ENCODE measurements at regions not wholly inside any gene's neighbourhood (a gene's known extent, or its start where the extent isn't known, plus 50 kb on each side); places are given as distances from the start of the nearest gene placed in this dataset.
"Not testable (repeated sequence)": the region's sequence is repeated elsewhere in the genome, so short reads cannot be mapped to it uniquely, and the experiment has no call there.

DNA sequence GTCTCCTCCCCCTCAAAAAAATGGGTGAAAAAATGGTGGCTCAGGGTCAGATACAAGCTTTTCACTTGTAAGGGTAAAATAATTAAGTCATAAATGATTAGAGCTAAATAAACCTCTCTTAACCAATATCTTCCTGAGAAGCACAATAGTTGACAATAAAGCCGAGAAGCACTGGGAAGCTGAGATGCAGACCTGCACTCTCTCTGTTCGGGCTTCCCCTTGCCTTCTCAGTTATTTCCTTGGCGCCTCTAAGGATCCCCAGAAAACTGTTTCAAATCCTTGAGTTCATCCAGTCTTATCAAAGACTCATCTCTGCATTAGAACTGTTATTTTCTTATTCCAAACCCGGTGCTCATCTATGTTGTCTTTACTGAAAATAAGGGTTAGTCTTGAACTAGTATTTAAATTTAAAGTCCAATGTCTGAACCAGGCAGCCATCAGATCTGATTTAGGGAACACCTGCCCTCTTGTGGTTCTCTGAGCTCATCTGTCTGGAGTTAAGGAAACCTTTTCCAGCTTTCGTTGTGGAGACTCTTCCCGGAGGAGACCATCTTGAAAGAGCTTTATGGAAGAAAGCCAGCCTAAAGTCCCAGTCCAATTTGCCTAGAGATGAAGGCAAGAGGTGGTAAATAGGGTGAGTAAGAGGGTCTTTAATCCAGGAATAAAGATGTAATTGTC, 256.4 kb upstream of the MCTP2 start:
- in situ Hi-C loops (cut with MboI; ENCODE audit: low sequenced_read_pairs) = loop anchor here (25.0 kb wide), 1 partner anchor 913 kb away; no protein-coding TSS in a partner anchor

GRCh38 chr15:93973287-93973686, 258.1 kb upstream of the MCTP2 start:
- in situ Hi-C loops (cut with MboI; ENCODE audit: low sequenced_read_pairs) = no loop called here

GRCh38 chr15:93968773-93969172, 262.6 kb upstream of the MCTP2 start:
- in situ Hi-C loops (cut with MboI; ENCODE audit: low sequenced_read_pairs) = no loop called here

GRCh38 chr15:93965304-93965908, 266.0 kb upstream of the MCTP2 start:
- in situ Hi-C loops (cut with MboI; ENCODE audit: low sequenced_read_pairs) = no loop called here

DNA sequence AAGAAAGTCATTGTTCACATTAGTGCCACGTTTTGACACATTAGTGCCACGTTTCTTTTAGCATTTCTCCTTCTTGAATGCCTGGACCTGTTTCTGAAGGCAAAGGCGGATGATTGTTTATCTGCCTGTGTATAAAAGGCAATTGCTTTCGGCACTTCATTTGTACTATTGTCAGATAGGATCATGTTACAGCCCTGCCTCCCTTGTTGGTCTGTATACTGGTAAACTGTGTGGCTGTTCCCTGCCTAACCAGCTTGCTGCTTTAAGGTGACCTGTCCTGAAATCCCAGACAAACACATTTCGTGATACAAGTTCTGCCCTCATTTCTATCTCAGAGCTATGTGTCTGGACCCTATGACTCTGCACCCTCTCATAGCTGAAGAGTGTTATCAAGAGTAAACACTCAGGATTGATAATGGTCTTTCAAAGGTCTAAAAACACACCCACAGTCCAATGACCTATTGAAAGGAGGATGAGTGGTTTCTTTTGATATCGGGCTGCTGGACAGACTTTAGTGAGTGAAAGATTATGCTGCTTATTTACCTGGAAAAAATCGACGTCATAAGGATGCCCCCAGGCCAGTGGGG, 276.3 kb upstream of the MCTP2 start:
- in situ Hi-C loops (cut with MboI; ENCODE audit: low sequenced_read_pairs) = no loop called here

GRCh38 chr15:93948726-93949125, 282.6 kb upstream of the MCTP2 start:
- in situ Hi-C loops (cut with MboI; ENCODE audit: low sequenced_read_pairs) = no loop called here

- in situ Hi-C loops (cut with MboI; ENCODE audit: low sequenced_read_pairs) = no loop called here
These were observed 287.8 kb upstream of the MCTP2 start for GRCh38 chr15:93943586-93943985.

DNA sequence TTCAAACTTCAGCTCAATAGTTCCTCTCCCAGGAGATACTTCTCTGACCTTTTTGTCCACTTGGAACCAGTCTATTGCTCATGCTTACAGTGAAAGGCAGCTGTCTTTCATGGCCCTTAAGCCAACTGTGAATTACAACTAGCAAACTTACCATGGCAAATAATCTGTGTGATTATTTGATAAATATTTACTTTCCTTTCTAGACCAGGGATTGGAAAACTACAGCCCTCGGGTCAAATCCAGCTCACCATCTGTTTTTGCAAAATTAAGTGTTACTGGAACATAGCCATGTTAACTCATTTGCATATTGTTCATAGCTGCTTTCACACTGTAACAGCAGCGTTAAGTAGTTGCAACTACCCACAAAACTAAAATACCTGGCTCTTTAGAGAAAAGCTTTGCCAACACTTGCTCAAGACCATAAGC, 289.1 kb upstream of the MCTP2 start:
- in situ Hi-C loops (cut with MboI; ENCODE audit: low sequenced_read_pairs) = no loop called here

GRCh38 chr15:93941697-93942096, 289.7 kb upstream of the MCTP2 start:
- in situ Hi-C loops (cut with MboI; ENCODE audit: low sequenced_read_pairs) = no loop called here

GRCh38 chr15:93940226-93940625, 291.1 kb upstream of the MCTP2 start:
- in situ Hi-C loops (cut with MboI; ENCODE audit: low sequenced_read_pairs) = no loop called here

DNA sequence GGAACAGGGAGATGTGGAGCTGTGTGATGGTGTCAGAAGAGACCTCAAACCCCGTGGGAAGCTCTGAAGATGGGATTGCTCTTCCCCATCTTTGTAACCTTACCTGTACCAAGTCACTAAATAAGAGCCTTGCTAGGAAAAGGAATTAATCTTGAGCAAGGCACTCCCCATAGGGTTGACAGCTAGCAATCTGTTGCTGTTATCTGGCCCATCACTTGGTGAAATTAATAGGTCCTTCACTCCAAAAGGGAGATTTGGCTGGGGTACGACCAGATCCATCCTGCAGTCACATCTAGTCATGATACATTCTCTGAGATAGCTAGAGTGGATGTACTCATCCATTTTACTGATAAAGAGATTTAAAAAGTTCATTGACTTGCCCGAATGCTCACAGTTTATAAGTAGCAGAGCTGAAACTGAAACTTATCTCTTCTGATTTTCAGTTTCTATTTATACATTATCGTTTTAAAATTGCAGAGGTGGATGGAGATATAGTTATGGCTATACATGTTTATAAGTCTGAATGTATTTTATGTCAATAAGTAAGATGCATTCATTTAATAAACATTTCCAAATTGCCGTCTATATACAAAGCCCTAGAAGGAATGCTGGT, 299.1 kb upstream of the MCTP2 start:
- in situ Hi-C loops (cut with MboI; ENCODE audit: low sequenced_read_pairs) = no loop called here

DNA sequence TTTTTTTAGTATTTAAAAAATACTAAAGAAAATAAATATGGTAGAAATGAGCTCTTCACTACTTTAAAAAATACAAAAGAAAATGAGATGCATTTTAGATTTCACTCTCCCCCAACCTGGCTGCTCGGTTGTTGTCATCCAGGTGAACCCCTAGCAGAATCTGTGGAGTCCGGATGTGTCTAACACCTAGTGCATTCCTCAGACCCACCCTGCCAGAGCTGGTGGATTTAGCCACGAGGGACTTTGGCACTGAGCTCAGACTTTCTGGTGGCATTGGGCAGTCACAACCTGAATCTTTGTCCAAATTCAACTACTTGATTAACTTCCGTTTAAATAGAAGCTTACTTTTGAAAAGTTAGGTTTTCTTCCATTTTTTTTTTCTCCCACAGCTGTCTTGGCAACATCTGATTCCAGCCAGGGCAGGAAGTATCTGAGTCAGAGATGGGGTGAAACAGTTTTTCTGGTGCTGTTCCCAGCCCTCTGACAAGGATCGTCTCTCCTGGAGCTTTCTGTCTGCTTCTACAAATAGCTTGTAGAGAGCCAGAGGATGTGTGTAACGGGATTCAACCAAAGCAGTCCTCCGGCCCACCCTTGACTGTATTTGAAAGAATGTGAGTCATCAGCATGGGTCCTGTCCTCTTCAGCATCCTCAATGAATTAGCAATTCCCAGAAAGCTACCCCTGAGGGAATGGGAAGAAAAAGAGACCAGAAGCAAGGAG, 301.8 kb upstream of the MCTP2 start:
- in situ Hi-C loops (cut with MboI; ENCODE audit: low sequenced_read_pairs) = no loop called here

DNA sequence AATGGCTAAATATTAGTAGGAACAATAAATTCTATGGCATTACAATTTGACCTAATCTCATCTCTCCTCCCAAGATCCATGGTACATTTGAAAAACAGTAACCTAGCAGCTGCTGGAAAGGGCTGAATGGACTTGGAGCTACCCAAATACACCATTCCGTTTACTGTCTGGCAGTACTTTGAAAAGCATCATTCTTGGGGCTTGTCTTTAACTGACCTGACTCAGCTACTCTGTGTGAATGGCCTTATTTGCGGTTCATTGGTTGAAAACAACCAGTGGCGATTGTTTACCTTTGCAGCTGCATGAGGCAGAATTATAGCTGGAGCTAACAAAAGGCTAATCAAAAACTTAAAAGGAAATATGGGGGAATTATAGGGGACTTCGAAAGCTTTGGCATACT, 311.2 kb upstream of the MCTP2 start:
- in situ Hi-C loops (cut with MboI; ENCODE audit: low sequenced_read_pairs) = no loop called here

- in situ Hi-C loops (cut with MboI; ENCODE audit: low sequenced_read_pairs) = not testable (repeated sequence)
These were observed 312.6 kb upstream of the MCTP2 start for GRCh38 chr15:93918801-93919200.

- in situ Hi-C loops (cut with MboI; ENCODE audit: low sequenced_read_pairs) = no loop called here
These were observed 314.2 kb upstream of the MCTP2 start for GRCh38 chr15:93917181-93917580.

DNA sequence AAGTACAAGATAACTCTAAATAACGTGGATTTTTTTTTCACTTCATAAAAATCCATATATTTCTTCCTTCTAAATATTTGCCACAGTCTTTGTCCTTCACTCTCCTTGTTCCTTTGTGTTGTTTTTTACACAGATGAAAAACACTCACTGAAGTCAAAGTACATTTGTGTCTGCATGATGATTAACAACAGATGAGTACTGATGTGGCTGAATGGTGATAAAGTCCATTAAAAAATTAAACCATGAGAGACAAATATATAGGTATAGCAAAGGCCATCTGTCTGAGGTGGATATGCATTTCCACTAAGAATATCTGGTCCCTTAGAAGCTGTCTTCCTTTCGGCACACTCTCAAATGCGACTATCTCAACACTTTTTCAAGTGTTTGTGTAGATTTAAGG, 317.5 kb upstream of the MCTP2 start:
- in situ Hi-C loops (cut with MboI; ENCODE audit: low sequenced_read_pairs) = no loop called here

- in situ Hi-C loops (cut with MboI; ENCODE audit: low sequenced_read_pairs) = no loop called here
These were observed 318.1 kb upstream of the MCTP2 start for GRCh38 chr15:93913310-93913709.

DNA sequence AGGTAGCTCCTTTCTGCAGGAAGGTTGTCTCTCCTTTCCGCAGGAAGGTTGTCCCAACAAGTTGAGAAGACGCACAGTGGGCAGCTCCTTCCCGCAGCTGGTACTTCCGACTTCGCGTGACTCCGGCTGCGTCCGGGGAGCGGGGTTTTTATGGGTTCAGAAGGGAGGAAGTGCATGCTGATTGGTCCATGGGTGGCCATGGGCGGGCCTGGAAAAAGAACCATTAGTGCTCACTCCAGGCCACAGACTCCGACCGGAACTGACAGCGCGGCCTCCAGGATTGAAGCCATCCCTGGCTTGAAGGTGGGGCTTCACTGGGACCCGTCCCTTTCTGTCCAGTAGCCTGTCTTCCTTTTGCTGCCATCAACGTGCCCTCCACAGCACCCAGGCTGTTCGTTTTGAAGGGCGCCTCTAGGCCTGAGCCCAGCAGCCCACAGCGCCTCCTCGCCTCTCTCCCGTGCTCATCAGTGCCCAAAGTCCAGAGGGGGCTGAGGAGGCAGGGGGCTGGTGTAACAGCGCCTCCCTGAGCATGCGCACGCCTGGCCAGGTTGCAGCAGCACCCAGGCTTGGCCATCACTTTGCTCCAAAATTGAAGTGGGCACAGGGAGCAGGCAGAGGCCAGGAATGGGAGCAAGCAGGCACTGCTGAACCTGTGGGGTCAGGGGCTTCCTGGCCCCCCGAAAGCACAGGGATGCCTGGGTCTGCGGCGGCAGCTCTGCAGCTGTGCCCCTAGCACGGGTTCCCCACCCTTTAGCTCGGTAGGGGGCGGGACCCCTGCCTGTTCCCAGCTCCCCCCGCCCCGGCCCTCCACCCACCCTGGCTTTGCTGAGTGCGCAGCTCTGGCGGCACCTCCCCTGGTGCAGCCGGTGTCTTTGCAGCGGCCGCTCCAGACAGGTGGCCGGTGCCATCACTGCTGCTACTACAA, 330.6 kb upstream of the MCTP2 start:
- in situ Hi-C loops (cut with MboI; ENCODE audit: low sequenced_read_pairs) = no loop called here

DNA sequence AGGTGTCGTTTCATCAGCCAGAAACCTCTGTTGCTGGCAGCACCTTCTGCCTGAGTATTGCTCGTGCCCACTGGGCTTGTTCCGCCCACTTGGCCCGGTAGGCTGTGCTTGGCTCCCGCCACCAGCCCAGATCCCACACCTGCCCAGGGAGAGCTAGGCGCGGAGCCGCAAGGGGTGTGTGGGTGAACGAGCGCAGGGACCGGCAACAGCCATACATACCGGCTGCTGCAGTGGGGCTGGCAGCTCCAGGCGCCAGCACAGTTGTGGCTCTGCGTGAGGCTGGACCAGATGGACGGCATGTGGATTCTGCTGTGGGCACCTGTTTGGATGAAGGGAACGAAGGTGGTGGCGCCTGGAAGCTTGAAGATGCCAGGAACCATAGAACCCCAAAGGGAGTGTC, 331.5 kb upstream of the MCTP2 start:
- in situ Hi-C loops (cut with MboI; ENCODE audit: low sequenced_read_pairs) = no loop called here

DNA sequence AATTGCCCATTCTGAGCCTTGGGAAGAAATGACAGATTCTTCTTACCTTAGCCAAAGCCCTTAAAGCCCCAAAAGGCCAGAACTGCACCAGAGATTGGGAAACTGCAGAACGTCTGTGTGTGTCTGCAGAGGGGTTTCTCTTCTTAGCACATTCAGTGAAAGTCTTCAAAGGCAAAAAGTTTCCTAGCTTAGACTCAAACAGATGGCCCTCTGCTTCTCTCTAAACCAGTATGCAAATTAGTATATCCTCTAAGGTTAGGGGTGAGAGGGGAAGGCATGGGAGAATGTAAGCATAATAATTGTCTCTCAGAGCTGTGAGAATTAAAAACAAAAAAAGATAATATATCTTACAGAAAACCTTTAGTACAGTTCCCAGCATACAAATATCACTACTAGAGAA, 334.0 kb upstream of the MCTP2 start:
- in situ Hi-C loops (cut with MboI; ENCODE audit: low sequenced_read_pairs) = no loop called here
